OCI-LY7 (cell line): ENCODE measurements at regions not wholly inside any gene's neighbourhood (a gene's known extent, or its start where the extent isn't known, plus 50 kb on each side); places are given as distances from the start of the nearest gene placed in this dataset.

ENCODE experiments used
- BruUV-seq: library from RNA; stranded (reverse); fragments of 400-500 nt; replicated peaks from 2 replicates; lab custom pipeline; 2021; lab: Mats Ljungman, UMichigan
- CTCF ChIA-PET: fragments of 300-600 bp; sonication (Branson Sonifier 250); formaldehyde crosslinking; loops from one replicate; lab custom pipeline; 2022; ENCODE audit warnings: antibody characterized with exemption; ENCODE audit not compliant: unreplicated experiment; lab: Charles Lee
- POLR2A ChIA-PET: fragments of 300-600 bp; sonication (Branson Sonifier 250); formaldehyde crosslinking; loops from one replicate; lab custom pipeline; 2022; ENCODE audit warnings: antibody characterized with exemption; lab: Charles Lee
- DNase-seq: peaks from one replicate; pipeline ENCODE4 v3.0.0-alpha.2; 2015; ENCODE audit warnings: low spot score
- H2AFZ ChIP-seq: fragments of 200-600 bp; sonication (generic), shearing (Covaris generic); 2 replicates; pipeline ENCODE4 v1.6.1; 2014; ENCODE audit warnings: mild to moderate bottlenecking, antibody characterized with exemption, low read length, moderate library complexity
- H3K27ac ChIP-seq: fragments of 200-600 bp; sonication (generic); 2 replicates; pipeline ENCODE4 v1.5.1; 2014; ENCODE audit warnings: mixed run types, low read depth, mild to moderate bottlenecking, moderate library complexity, low read length, inconsistent platforms; ENCODE audit not compliant: poor library complexity, severe bottlenecking
- H3K36me3 ChIP-seq: fragments of 200-600 bp; sonication (generic); 2 replicates; pipeline ENCODE4 v1.6.1; 2014; ENCODE audit warnings: mild to moderate bottlenecking, antibody characterized with exemption, low read length, moderate library complexity, mixed read lengths; ENCODE audit not compliant: insufficient read depth
- H3K4me1 ChIP-seq: fragments of 200-600 bp; sonication (generic); 2 replicates; pipeline ENCODE4 v1.5.1; 2014; ENCODE audit warnings: mild to moderate bottlenecking, low read length; ENCODE audit not compliant: insufficient read depth, poor library complexity, severe bottlenecking
- H3K4me2 ChIP-seq: fragments of 200-600 bp; sonication (generic); 2 replicates; pipeline ENCODE4 v1.6.1; 2014; ENCODE audit warnings: mild to moderate bottlenecking, low read length
- H3K4me3 ChIP-seq: fragments of 200-600 bp; sonication (generic); 2 replicates; pipeline ENCODE4 v1.5.1; 2014; ENCODE audit warnings: mild to moderate bottlenecking, low read depth, low read length; ENCODE audit not compliant: poor library complexity, severe bottlenecking
- H3K79me2 ChIP-seq: fragments of 200-600 bp; sonication (generic); 2 replicates; pipeline ENCODE4 v1.6.1; 2016; ENCODE audit warnings: low read depth, mild to moderate bottlenecking, low read length, moderate library complexity, mixed read lengths; ENCODE audit not compliant: insufficient read depth
- H3K9me2 ChIP-seq: fragments of 200-600 bp; sonication (generic); 2 replicates; pipeline ENCODE4 v1.6.1; 2016; ENCODE audit warnings: mild to moderate bottlenecking, low read length, mixed read lengths; ENCODE audit not compliant: insufficient read depth
- H3K9me3 ChIP-seq: fragments of 200-600 bp; sonication (generic); 2 replicates; pipeline ENCODE4 v1.6.1; 2014; ENCODE audit warnings: mild to moderate bottlenecking, mixed run types, low read length, mixed read lengths
- H4K20me1 ChIP-seq: fragments of 200-600 bp; sonication (generic); 2 replicates; pipeline ENCODE4 v1.6.1; 2014; ENCODE audit warnings: mild to moderate bottlenecking, antibody characterized with exemption, low read length, moderate library complexity, mixed read lengths; ENCODE audit not compliant: insufficient read depth
- CTCF ChIP-seq: fragments of 200-600 bp; sonication (generic); conservative IDR thresholded peaks from 2 replicates; pipeline ENCODE4 v1.5.1; 2014; ENCODE audit warnings: mild to moderate bottlenecking, antibody characterized with exemption, low read length, moderate library complexity, mixed read lengths
- EZH2phosphoT487 ChIP-seq: fragments of 200-600 bp; sonication (generic); IDR thresholded peaks from 2 replicates; pipeline ENCODE4 v1.6.1; 2018; ENCODE audit warnings: low read depth, borderline replicate concordance, mild to moderate bottlenecking, mixed run types, antibody characterized with exemption, low read length, moderate library complexity, mixed read lengths
- intact Hi-C: fragments of 100-400 bp; cut with micrococcal nuclease; formaldehyde crosslinking; loops from one replicate; pipeline ENCODE4 v1.10.0; 2022; ENCODE audit not compliant: unreplicated experiment

GRCh38 chr1:82086739-82087138 is 286.0 kb downstream of the ADGRL2 start:
- H3K4me1 ChIP-seq: no peaks in the 10 kb centered on the region
- H3K9me2 ChIP-seq: no peaks in the 10 kb centered on the region
- H2AFZ ChIP-seq: no peak overlapping the region
- no peaks in the 10 kb centered on the region for H3K9me3 ChIP-seq
- no peak overlapping the region for H3K27ac ChIP-seq
- no peak for DNase-seq
- no peaks in the 10 kb centered on the region for H3K79me2 ChIP-seq
- TF ChIP-seq EZH2phosphoT487 (no peak), CTCF (no peak)
- H3K4me3 ChIP-seq: no peak overlapping the region
- H4K20me1 ChIP-seq: no peaks in the 10 kb centered on the region
- no peaks in the 10 kb centered on the region for H3K36me3 ChIP-seq
- intact Hi-C loops: loop anchor here (5.0 kb wide), 1 partner anchor 81 kb away; no protein-coding TSS in a partner anchor
- POLR2A ChIA-PET: interaction anchor here (1.6 kb wide), 1 partner anchor 9 kb away, joined by 8 read pairs; no protein-coding TSS in a partner anchor
- no peak overlapping the region for H3K4me2 ChIP-seq
- CTCF ChIA-PET: no interaction called here
- BruUV-seq: no TSS peak

GRCh38 chr1:82079607-82080006 is 278.9 kb downstream of the ADGRL2 start:
- no peak overlapping the region for H3K4me2 ChIP-seq
- H2AFZ ChIP-seq: no peak overlapping the region
- no peaks in the 10 kb centered on the region for H3K36me3 ChIP-seq
- H3K4me1 ChIP-seq: no peaks in the 10 kb centered on the region
- TF ChIP-seq CTCF: no peak
- TF ChIP-seq EZH2phosphoT487: no peak
- no peaks in the 10 kb centered on the region for H3K79me2 ChIP-seq
- BruUV-seq: no TSS peak
- H3K27ac ChIP-seq: no peak overlapping the region
- ChIA-PET CTCF (no interaction called here), POLR2A (no interaction called here)
- no peak for DNase-seq
- intact Hi-C loops: no loop called here
- no peak overlapping the region for H3K4me3 ChIP-seq
- H3K9me3 ChIP-seq: no peaks in the 10 kb centered on the region
- H4K20me1 ChIP-seq: no peaks in the 10 kb centered on the region
- H3K9me2 ChIP-seq: no peaks in the 10 kb centered on the region

- no TSS peak for BruUV-seq
- H3K79me2 ChIP-seq: no peaks in the 10 kb centered on the region
- TF ChIP-seq EZH2phosphoT487 (no peak), CTCF (no peak)
- no peak overlapping the region for H3K4me2 ChIP-seq
- intact Hi-C loops: no loop called here
- H3K36me3 ChIP-seq: no peaks in the 10 kb centered on the region
- no peak overlapping the region for H3K27ac ChIP-seq
- CTCF ChIA-PET: no interaction called here
- no peak overlapping the region for H2AFZ ChIP-seq
- no peaks in the 10 kb centered on the region for H4K20me1 ChIP-seq
- H3K9me2 ChIP-seq: no peaks in the 10 kb centered on the region
- DNase-seq: no peak
- no peaks in the 10 kb centered on the region for H3K9me3 ChIP-seq
- H3K4me3 ChIP-seq: no peak overlapping the region
- POLR2A ChIA-PET: interaction anchor here (1.0 kb wide), 1 partner anchor 35 kb away, joined by 4 read pairs; no protein-coding TSS in a partner anchor
- no peaks in the 10 kb centered on the region for H3K4me1 ChIP-seq
Observed at GRCh38 chr1:82073659-82074058, 272.9 kb downstream of the ADGRL2 start.
